ENCODE measurements at regions not wholly inside any gene's neighbourhood (a gene's known extent, or its start where the extent isn't known, plus 50 kb on each side); places are given as distances from the start of the nearest gene placed in this dataset.

- TF ChIP-seq ZBTB25 (CRISPR knock-in tag; IDR thresholded peaks at IDR 0.05), result no peak
- TF ChIP-seq ZNF746 (CRISPR knock-in tag; IDR thresholded peaks at IDR 0.05), result no peak
Measured at GRCh38 chr22:47304191-47304831, 541.9 kb downstream of the TBC1D22A start (continued).

DNA sequence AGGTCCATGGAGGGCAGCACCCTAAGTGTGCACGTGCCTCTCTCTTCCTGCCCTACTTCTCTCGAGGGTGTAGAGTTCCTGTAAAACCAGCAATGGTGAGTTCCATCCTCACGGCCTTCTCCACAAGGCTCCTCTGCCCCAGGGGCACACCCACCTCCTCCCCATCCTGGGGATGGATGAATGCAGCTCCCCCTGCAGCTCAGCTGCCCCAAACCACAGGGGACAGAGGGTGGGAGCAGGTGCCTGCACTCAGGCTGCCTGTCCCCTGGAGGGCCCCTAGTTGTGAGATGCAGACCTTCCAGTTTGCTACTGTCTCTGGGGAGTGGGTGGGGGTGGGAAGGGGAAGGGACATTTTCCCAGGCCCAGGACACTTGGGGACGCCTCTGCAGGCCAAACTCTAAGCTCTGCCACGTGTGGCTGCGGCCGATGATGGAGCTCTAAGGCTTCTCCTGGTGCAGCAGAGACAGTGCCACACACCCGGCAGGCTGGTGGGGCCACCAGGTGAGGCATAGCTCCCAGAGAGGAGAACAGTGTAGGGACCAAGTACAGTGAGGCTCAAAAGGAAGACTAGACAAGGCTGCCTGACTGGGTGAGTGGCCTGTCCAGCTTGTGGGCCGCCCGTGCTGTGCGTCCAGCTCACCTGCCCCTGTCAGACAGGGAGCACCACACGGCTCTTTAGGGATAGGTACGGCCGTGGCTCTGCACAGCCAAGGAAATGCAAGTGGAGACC, 540.9 kb downstream of the TBC1D22A start:
- BruUV-seq (replicated peaks), result no TSS peak
- Histone ChIP-seq H3K79me2 (ENCODE audit: insufficient read depth, low read length) (no peaks in the 10 kb centered on the region), H3K4me1 (ENCODE audit: insufficient read depth, low read length) (no peaks in the 10 kb centered on the region), H3K27ac (ENCODE audit: extremely low read length, insufficient read depth, low read length) (no peak overlapping the region), H3K9me3 (ENCODE audit: low read length) (no peaks in the 10 kb centered on the region), H3K36me3 (replicated peaks in 1 of 2; ENCODE audit: control insufficient read depth in 1 of 2, insufficient read depth in 2 of 2, low read length in 2 of 2) (no peaks in the 10 kb centered on the region), H2AFZ (ENCODE audit: low read length) (no peak overlapping the region), H3K9ac (ENCODE audit: insufficient read depth, low read depth, low read length) (no peak overlapping the region), H4K20me1 (ENCODE audit: insufficient read depth, low read length) (no peaks in the 10 kb centered on the region), H3K27me3 (ENCODE audit: control insufficient read depth in 1 of 2, insufficient read depth in 2 of 2, low read length in 2 of 2) (peaks cover 2 to 37% of the 10 kb centered on the region in 2 experiments; a peak in 4 of 5 replicates), H3K4me2 (ENCODE audit: low read depth, low read length) (no peak overlapping the region), H3K4me3 (replicated peaks in 1 of 3; ENCODE audit: insufficient read depth in 1 of 3, low read depth in 2 of 3, low read length in 3 of 3) (no peak overlapping the region)
- FAIRE-seq, result no peak
- no peak for DNase-seq (ENCODE audit: low spot score)
- intact Hi-C loops (cut with micrococcal nuclease; ENCODE audit: unreplicated experiment) (no loop called here), in situ Hi-C loops (cut with HindIII; ENCODE audit: extremely low pct_ligation_motif_present, low pct_unique_long_range_greater_than_20kb) (no loop called here)
- ChIA-PET CTCF (ENCODE audit: low intra/inter-chr PET ratio, low total read pairs) (no interaction called here), POLR2A (no interaction called here)
- WGBS (ENCODE audit: low lambda C conversion rate), result 16% methylated on average over 6 of the region's 14 CpGs
- no peak; the same call in 2 of the 3 replicates for ATAC-seq
- no peak for TF ChIP-seq BRCA1 (CRISPR knock-in tag; IDR thresholded peaks at IDR 0.05)
- no peak for TF ChIP-seq RBAK (CRISPR knock-in tag; IDR thresholded peaks at IDR 0.05)
- no peak for TF ChIP-seq FOXJ3 (CRISPR knock-in tag; IDR thresholded peaks at IDR 0.05; ENCODE audit: borderline replicate concordance)
- no peak for TF ChIP-seq ZNF598 (CRISPR knock-in tag; IDR thresholded peaks at IDR 0.05; ENCODE audit: borderline replicate concordance)
- TF ChIP-seq GATAD1 (CRISPR knock-in tag; IDR thresholded peaks at IDR 0.05), result no peak
- TF ChIP-seq, protein P1, sequence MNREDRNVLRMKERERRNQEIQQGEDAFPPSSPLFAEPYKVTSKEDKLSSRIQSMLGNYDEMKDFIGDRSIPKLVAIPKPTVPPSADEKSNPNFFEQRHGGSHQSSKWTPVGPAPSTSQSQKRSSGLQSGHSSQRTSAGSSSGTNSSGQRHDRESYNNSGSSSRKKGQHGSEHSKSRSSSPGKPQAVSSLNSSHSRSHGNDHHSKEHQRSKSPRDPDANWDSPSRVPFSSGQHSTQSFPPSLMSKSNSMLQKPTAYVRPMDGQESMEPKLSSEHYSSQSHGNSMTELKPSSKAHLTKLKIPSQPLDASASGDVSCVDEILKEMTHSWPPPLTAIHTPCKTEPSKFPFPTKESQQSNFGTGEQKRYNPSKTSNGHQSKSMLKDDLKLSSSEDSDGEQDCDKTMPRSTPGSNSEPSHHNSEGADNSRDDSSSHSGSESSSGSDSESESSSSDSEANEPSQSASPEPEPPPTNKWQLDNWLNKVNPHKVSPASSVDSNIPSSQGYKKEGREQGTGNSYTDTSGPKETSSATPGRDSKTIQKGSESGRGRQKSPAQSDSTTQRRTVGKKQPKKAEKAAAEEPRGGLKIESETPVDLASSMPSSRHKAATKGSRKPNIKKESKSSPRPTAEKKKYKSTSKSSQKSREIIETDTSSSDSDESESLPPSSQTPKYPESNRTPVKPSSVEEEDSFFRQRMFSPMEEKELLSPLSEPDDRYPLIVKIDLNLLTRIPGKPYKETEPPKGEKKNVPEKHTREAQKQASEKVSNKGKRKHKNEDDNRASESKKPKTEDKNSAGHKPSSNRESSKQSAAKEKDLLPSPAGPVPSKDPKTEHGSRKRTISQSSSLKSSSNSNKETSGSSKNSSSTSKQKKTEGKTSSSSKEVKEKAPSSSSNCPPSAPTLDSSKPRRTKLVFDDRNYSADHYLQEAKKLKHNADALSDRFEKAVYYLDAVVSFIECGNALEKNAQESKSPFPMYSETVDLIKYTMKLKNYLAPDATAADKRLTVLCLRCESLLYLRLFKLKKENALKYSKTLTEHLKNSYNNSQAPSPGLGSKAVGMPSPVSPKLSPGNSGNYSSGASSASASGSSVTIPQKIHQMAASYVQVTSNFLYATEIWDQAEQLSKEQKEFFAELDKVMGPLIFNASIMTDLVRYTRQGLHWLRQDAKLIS (CRISPR knock-in tag; IDR thresholded peaks at IDR 0.05), result no peak
- TF ChIP-seq ZFP36 (IDR thresholded peaks at IDR 0.05; ENCODE audit: borderline replicate concordance, low read depth, low read length, partially characterized antibody), result no peak
- no peak for TF ChIP-seq THAP11 (CRISPR knock-in tag; IDR thresholded peaks at IDR 0.05)
- TF ChIP-seq MXD3 (CRISPR knock-in tag; IDR thresholded peaks at IDR 0.05), result no peak

Measured in HepG2 (cell line).